ENCODE measurements at regions not wholly inside any gene's neighbourhood (a gene's known extent, or its start where the extent isn't known, plus 50 kb on each side); places are given as distances from the start of the nearest gene placed in this dataset.

DNA sequence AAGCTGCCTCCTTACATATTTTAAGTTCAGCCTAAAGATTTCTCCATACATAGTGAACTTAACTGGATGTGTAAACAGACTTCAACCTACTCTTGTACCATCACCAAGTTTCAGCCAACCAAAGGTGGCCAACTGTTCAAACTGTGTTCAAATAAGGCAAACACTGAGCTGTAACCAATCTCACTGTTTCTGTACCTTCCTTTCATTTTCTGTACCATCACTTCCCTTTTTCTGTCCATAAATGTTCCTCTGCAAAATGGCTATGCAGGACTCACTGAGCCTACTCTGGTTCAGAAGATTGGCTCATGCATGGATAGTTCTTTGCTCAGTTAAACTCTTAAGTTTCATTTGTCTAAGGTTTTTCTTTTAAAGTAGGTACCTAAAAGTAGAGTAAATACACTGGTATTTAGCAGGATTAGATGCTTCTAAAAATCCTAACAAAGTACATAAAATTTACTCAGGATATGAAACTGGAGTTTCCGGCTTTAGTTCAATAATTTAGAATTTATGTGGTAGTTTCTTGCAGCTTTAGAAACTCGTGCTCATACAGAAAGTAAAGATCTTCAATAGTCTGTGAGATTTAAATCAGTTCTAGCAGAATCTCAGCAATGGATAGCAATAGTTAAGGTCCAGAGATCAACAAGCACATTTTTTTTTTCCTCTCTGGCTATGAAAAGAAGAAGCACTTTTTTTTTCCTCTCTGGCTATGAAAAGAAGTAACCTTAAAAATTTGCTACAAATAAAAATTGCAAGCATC is 282.0 kb upstream of the PPFIA2 start:
- no peak for DNase-seq (ENCODE audit: low spot score)

DNA sequence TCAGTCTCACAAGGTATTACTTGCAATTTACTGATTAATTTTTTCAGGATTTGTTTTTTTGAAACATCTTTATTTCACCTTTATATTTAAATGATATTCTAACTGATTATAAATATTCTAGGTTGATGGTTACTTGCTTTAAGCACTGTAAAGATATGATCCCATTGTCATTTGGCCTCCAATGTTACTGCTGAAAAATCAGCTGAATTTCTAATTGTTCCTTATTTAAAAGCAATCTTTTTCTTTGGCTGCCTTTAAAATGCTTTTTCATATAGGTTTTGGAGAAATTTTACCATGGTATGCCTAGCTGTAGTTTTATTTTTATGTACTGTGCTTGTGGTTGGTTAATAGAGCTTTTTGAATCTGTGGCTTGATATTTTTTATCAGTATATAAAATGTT is 275.6 kb upstream of the PPFIA2 start:
- no peak for DNase-seq (ENCODE audit: low spot score)

DNA sequence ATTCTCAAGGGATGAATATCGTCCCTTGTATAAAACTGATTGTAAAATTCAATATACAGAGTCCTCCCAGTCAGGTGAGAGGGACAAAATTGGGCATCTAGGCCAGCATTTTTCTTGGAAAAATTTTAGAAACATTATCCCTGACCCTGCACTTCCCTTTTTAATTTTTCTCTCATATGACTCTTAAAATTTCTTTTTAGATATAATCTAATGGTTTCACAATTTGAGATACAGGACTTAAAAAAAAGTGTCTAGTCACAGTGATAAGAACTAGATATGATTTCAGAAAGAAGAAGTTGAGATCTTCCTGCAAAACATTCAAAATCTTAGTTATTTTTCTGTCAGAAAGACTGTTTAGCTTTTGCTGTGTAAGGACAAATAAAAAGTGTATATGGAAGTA is 270.8 kb upstream of the PPFIA2 start:
- DNase-seq (ENCODE audit: low spot score): no peak

DNA sequence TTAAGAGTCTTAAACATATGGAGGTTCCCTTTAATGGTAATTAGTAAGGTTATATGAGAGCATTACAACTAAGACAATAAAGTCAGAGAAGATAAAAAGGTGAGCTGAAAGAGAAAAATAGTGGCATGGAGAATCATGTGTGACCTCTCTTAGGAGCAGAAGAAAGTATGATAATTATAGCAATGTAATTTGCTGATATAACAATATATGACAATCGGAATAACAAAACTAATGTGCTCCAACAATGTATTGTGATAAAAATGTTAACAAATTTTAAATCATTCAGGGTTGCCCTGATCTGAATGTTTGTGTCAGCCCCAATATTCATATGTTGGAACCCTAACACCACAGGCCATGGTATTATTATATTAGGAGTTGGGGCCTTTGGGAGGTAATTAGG is 269.6 kb upstream of the PPFIA2 start:
- DNase-seq (ENCODE audit: low spot score): no peak

DNA sequence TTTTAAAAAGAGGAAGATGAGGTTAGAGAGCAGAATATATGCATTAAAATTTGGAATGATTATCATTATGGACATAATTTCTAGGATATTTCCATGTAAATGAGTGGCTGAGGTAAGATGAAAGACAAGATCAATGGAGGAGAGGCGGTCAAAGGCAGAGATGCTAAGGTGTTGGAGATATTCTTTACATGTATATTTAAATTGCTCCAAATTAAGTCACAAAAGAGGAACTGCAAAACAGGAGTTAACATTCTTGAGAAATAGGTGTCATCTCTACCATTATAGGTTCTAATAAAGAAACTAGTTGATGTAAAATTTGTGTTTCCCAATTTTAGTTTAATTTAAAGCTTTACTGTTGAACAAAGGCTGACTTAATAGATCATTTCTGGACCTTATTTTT is 268.5 kb upstream of the PPFIA2 start:
- no peak for DNase-seq (ENCODE audit: low spot score)

DNA sequence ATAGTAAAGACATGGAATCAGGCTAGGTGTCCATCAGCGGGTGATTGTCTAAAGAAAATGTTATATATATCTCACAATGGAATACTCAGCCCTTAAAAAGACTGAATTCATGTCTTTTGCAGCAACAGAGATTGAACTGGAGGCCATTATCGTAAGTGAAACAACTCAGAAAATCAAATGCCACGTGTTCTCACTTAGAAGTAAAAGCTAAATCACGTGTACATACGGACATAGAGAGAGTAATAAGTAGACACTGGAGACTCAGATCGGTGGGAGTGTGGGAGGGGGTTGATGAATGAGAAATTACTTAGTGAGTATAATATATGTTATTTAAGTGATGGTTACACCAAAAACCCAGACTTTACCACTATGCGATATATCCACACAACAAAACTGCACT is 266.3 kb upstream of the PPFIA2 start:
- DNase-seq (ENCODE audit: low spot score): no peak

DNA sequence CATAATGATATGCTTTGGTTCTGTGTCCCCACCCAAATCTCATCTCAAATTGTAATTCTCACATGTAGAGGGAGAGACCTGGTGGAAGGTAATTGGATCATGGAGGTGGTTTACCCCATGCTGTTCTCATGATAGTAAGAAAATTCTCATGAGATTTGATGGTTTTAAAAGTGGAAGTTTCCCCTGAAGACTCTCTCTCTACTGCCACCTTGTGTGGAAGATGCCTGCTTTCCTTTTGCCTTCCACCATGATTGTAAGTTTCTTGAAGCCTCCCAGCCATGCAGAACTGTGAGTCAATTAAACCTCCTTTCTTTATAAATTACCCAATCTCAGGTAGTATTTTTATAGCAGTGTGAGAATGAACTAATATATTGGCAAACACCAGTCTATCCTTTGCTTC is 260.4 kb upstream of the PPFIA2 start:
- DNase-seq (ENCODE audit: low spot score): no peak

DNA sequence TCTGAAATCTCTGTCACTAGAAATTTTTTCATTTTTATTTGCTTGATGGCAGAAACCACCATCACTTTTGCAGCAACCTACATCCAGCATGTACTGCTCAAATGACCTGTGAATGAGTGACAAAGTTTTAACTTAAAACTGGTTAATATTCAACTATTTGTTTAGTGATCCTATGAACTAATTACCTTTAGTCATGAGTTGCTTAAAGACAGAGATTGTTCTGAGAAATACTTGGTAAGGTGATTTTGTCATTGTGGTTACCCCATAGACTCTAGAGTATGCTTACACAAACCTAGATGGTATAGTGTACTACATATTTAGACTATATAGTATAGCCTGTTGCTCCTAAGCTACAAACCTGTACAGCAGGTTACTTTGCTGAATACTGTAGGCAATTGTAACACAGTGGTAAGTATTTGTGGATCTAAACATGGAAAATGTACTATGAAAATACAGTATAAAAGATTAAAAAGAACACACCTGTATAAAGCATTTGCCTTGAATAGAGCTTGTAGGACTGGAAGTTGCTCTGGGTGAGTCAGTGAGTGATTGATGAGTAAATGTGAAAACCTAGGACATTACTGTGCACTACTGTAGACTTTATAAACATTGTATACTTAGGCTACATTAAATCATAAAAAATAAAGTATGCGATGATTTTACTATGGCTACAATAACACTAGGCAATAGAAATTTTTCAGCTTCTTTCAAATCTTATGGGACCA is 256.6 kb upstream of the PPFIA2 start:
- no peak for DNase-seq (ENCODE audit: low spot score)

DNA sequence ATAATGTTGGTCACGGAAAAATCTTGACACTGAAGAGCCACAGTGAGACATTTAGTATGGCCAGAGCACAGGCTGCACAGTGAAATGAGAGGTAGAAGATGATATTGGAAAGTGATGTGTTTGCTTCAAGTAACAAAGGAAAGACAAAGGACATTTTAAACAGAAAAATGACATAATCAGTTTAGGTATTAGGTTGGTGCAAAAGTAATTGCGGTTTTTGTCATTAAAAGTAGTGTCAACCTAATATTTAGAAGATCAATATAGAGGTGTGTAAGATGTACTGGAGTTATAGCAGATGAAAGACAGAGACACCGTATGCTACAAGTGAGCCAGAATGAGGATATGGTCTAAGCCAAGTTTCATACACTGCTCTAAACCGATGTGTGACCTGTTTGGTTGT is 253.0 kb upstream of the PPFIA2 start:
- DNase-seq (ENCODE audit: low spot score): no peak

DNA sequence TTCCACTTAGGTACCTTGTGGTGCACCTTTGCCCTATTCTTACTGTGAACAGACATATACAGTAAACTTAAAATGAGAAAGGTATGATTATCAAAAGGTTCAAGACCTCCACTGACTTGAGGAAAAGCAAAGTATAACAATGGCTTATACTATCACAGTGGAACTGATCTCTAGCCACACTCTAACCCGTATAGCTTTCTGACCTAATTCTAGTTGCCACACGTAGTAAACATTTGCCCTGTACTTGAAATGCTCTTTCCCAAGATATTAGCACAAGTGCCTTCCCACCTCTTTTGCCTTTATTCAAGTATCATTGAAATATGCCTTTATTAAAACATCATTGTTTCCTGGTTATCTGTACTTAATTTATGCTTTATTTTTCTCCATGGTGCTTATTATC is 250.4 kb upstream of the PPFIA2 start:
- DNase-seq (ENCODE audit: low spot score): no peak

DNA sequence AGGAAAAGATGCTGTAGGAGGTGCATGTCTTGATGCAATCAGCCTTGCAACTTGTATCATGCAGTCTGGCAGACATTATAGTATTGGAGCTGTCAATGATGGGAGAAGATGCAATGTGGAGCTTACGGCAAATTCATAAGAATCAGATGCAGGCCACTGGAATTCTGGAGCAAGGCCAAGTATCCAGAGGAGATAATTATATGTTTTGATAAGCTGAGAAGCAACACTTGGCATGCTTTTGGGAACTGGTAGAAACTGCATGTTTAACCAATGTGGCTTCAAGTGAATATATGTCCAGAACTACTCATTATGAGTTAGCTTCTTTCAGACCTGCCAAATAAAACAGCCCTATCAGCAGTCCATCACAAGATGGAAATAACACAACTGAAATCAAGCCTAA is 249.1 kb upstream of the PPFIA2 start:
- no peak for DNase-seq (ENCODE audit: low spot score)

DNA sequence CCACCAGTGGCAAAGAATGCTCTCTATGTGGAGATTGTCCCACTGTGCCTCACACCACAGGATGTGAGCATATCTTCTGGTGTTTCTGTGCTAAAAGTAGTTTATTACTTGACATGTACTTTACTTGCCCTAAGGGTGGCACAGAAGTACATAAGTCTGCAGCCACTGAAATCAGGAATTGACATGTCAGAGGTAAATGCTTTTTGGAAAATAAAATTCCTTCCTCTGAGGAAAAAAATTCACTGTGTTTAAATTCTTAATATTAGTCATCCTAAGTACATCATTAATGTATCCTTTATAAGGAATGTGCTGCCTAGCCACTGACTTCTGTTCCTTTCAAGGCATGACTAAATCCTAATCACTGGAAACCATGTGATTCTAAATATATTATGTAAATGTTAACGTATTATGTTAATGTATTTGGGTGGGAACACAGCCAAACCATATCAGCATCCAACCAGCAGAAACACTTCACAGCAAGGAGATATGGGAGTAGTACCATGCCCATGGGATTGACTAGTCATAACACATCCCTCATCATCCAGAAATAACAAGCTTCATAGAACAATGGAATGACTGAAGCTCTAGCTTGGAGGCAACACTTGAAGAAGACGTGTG is 239.7 kb upstream of the PPFIA2 start:
- DNase-seq (ENCODE audit: low spot score): no peak

DNA sequence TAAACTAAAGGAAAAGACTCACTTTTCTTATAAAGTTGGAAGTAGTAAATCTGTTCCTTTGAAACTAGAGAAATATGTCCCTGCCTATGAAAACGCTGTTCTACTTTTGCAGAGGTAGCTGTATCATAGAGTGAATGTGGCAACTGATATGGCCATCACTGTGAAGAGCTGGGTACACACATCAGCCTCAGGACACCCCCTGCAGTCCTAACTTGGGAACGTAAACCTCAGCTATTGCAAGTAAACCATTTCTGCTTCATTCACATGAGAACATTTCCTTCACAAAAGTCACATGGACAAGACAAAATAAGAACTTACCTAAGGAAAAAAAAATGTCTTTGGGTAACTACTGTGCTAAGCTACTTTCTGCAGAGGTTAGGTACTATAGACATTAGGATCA is 233.3 kb upstream of the PPFIA2 start:
- DNase-seq (ENCODE audit: low spot score): no peak

DNA sequence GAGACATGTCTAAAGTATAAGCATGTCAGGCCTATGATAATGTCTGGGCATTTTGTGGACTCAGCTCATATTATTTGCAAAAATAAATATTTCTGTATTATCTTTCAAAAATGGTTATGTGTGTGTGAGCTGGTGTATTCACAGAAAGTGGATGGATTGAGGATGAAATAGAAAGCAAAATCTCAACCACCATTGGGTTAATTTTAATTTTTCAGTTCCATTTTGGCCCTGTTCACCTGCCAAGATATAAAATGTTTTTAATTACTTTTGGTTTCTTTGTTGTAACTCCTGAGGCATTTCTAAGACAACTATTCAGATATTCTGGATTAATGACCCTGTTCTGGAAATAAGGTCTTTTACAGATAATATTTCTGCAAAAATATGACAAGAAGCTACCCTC is 232.7 kb upstream of the PPFIA2 start:
- DNase-seq (ENCODE audit: low spot score): no peak

DNA sequence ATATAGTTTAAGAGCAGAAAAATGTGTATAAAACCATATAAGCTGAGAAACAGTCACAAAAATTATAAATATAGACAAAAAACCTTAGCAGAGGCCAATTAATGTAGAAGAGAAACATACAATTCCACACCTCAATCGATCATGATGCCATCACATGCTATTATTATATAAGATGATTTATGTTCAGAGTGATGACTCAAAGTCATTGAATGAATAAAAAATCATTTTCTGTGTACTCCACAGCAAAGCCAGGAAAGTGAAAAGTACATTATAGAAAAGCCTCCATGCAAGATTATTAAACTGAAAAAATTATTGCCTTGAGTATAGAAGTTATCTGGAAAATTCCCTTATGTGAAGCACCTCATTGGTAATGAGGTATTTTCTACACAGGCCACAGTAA is 229.2 kb upstream of the PPFIA2 start:
- no peak for DNase-seq (ENCODE audit: low spot score)

DNA sequence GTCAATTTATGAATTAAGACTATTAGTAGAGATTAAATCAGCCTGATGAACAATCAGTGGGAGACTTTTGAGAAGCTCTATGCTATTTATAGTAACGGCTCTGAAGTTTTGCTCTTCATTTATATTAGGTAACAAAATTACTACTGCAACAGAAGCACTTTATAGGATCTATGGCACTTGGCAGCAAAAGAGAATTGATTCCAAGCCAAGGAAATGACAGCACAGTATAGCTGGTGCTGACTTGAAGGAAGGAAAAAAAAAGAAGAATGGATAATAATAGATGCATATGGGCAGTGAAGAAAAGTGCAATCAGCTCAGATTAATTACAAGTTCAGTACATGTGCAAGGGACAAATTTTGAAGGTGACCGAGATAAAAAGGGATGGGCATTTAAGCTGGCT is 228.2 kb upstream of the PPFIA2 start:
- DNase-seq (ENCODE audit: low spot score): no peak

DNA sequence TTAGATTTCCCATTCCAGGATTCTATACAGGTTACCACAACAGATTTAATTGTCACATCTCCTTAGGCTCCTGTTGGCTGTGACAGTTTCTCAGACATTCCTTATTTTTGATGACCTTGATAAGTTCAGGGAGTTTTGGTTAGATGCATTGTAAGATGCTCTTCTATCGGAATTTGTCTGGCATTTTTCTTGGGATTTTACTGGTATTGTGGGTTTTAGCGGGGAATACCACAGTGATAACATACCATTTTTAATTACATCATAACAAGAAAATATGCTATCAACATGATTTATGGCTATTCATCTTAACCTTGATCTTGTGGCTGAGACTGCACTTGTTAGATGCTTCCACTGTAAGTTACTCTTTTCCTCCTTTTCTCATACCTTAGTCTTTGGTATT is 217.5 kb upstream of the PPFIA2 start:
- no peak for DNase-seq (ENCODE audit: low spot score)

DNA sequence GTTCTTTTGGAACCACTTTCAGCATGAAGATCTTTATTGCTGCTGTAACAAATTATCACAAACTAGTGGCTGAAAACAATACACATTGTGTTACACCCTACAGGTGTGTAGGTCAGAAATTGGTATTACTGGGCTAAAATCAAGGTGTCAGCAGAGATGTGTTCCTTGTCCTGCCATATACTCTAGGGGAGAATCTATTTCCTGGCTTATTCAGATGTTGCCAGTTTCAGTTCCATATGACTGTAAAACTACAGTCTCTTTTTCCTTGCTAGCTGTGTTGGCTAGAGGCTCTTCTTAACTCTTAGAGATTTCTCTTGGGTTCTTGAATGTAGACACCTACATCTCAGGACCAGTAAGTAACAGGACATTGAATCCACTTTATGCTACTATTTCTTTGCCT is 215.6 kb upstream of the PPFIA2 start:
- DNase-seq (ENCODE audit: low spot score): no peak

DNA sequence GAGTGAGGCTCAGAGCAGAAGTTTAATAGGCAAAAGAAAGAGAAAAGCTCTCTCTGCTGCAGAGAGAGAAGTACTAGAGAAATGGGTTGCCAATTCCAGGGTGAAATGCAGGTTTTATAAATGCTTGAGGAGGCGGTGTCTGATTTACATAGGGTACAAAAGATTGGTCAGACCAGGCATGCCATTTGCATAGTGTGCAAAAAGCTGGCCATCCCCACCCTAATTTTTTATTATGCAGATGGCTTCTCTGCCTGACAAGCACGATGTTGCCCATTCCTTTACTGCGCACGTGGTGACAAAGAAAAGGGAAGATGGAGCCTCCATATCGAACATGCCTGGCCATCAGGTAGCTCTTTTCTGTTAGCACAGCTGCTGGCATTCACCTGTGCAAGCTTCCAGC is 209.3 kb upstream of the PPFIA2 start:
- DNase-seq (ENCODE audit: low spot score): no peak

DNA sequence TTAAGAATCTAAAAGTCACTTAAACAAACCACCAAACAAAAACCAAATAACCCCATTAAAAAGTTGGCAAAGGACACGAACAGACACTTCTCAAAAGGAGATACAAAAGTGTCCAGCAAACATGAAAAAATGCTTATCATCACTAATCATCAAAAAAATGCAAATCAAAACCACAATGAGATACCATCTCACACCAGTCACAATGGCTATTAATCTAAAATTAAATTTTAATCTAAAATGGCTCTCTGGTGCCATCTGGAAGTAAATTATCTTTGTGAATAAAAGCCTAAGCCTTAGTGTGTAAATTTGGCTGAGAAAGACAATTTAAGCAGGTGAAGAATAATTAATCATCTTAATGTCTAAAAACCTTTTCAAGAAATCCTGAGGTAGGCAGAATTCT is 204.5 kb upstream of the PPFIA2 start:
- DNase-seq (ENCODE audit: low spot score): no peak

DNA sequence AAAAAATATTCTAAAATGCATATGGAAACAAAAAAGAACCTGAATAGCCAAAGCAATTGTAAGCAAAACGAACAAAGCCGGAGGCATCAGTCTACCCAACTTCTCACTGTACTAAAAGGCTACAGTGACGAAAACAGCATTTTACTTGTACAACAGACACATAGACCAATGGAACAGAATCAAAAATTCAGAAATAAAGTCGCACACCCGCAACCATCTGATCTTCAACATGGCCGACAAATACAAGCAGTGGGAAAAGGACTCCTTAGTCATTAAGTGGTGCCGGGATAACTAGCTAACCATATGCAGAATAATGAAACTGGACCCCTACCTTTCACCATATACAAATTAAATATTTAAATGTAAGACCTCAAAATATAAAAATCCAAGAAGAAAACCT is 203.9 kb upstream of the PPFIA2 start:
- no peak for DNase-seq (ENCODE audit: low spot score)

DNA sequence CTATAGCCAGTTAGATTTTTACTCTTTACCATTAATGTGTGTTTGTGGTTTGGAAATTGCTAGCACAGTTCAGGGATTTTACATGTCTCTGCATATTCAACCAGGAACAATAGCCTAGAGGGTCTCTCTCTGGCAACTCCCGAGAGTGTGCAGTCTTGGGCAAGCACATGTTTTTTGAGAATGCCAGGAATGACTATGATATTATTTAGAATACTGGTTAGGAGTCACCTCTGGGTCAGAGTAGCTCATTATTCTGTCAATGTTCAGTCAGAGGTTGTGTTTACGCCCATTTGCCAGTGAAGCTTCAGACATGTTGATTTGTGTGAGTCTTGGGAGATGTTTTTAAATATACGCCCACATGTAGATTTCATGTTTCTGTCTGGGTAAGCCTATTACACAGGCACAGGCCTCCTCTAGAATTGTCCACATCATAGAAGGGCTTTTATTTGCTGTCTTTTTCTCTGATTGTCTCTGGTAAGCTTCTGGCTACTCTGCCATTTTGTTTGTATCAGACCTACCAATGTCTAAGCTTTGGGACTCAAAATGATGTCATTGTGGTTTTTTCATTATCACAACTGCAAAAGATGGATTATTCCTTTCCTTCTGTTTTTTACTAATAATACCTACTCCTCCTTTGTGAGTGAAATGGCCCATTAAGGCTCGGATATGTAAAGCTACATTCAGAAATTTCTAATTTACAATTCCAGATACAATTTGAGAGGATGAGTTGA is 203.1 kb upstream of the PPFIA2 start:
- DNase-seq (ENCODE audit: low spot score): no peak

DNA sequence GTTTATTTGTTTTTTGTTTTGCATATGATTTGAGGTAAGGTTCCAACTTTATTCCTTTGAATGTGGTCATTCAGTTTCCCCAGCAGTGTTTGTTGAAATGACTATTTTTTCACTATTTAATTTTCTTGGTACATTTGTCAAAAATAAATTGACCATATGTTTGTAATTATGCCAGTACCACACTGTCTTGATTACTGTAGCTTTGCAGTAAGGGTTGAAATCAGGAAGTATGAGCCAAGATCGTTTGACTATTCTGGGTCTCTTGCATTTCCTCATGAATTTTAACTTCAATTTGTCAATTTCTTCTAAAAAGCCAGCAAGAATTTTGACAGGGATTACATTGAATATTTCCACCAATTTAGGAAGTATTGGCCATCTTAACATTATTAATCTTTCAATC is 199.3 kb upstream of the PPFIA2 start:
- DNase-seq (ENCODE audit: low spot score): no peak

Data from AG08395 (cell line).